GM11168 (cell line): ENCODE measurements at regions not wholly inside any gene's neighbourhood (a gene's known extent, or its start where the extent isn't known, plus 50 kb on each side); places are given as distances from the start of the nearest gene placed in this dataset.

ENCODE experiments used
- in situ Hi-C: fragments of 300-500 bp; cut with MboI; formaldehyde crosslinking; loops from one replicate; pipeline ENCODE4 v1.12.0; 2022; ENCODE audit warnings: low sequenced_read_pairs; ENCODE audit not compliant: unreplicated experiment

DNA sequence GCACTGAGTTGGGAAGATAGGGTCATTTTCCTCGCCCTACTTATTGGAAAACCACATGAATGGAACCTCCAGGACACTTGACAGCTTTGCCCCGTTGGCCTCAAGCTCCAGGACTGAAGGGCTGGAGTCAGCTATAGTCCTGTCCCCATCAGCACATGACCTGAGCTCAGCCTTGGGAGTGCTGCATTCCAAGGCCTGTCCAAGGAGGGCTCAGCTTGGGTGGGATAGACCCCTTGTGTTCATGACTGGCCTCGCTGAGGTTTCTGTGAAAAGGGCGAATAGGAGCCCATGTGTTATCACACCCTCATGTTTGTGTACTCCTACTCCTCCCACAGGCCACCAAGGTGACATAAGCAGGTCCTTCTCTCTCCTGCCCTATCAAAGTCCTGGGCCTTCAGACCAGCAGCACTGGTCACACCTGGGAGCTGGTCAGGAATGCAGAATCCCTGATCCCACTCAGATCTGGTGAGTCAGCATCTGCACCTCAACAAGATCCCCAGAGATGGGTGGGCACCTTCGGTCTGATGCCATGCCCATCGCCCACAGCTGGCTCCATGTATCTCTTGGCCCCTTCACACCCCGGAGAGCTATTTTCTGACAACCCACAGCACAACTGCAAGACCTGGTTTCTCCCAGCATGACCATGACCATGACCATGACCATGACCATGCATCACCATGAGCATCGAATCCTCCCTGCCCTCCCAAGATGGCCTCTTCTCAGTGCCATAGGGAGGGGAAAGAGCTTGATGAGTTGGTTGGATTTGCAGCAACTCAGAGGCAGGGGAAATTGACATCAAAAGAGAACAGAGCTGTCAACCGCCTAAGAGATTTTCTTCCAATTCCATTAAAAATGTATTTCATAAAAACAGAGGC lies 83.0 kb upstream of the RAB6C start:
- in situ Hi-C loops, result no loop called here

DNA sequence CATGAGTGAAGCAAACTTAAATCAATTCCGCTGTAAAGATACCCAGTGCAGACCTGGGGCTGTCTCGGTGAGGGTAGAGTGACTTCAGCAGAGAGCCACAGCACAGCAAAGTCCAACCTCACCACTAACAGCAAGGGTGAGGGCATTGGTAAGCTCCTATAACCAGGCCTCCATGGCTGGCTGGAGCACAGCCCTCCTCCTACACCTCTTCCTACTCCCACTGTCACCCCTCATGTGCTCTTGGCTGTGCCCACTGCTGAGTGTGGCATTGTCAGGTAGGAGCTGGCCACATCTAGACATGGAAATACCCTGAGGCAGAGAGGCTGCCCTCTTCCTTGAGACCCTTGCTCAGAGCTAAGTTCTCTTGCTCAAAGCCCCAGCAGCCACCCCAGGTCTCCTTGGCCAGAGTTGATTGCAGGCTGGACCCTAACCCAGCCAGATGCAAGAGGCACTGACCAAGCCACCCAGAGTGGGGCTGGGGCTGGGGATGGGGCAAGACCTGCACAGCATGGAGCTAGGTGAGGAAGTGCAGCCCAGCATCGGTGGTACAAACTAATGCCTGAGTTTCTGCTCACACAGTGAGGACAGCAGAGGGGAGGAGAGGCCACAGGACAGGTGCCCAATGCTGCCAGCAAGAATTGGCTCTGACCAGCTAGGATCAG lies 77.6 kb upstream of the RAB6C start:
- in situ Hi-C loops, result no loop called here

DNA sequence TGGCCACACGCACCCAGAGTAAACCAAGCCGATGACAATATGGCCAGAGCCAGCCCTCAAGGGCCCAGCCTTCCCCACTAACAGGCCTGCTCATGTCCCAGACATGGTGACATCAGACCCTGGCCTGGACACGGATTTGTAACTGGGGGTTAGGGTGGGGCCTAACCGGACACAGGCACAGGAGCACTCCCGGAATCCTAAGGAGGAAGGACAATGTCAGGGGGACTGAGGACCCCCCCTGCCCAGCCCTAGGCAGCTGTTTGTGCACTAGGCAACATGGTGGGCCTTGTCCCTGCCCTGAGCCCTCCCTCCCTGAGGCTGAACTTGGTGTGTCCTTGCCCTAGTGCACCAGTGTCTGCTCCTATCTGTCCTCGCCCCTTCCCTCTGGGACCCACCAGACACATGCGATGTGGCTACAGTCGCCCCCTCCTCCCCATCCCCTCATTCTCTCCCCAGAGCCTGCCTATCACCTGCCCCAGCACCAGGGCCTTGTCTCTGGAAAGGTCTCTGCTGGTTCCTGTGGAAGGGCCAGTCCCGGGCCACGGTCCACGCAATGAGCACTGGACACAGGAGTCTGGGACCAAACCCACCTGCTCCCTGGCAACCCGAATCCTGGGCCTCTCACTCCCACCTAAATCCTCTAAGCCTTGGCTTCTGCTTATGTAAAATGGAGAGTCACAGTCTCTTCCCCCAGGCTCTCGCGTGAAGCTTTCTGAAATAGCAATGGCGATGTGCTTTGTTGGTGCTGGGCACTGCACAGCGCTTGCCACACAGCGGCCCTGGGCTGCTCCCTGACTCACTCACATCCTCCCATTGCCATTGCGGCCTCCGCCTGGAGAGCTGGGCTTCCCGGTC lies 76.5 kb upstream of the RAB6C start:
- in situ Hi-C loops, result no loop called here

DNA sequence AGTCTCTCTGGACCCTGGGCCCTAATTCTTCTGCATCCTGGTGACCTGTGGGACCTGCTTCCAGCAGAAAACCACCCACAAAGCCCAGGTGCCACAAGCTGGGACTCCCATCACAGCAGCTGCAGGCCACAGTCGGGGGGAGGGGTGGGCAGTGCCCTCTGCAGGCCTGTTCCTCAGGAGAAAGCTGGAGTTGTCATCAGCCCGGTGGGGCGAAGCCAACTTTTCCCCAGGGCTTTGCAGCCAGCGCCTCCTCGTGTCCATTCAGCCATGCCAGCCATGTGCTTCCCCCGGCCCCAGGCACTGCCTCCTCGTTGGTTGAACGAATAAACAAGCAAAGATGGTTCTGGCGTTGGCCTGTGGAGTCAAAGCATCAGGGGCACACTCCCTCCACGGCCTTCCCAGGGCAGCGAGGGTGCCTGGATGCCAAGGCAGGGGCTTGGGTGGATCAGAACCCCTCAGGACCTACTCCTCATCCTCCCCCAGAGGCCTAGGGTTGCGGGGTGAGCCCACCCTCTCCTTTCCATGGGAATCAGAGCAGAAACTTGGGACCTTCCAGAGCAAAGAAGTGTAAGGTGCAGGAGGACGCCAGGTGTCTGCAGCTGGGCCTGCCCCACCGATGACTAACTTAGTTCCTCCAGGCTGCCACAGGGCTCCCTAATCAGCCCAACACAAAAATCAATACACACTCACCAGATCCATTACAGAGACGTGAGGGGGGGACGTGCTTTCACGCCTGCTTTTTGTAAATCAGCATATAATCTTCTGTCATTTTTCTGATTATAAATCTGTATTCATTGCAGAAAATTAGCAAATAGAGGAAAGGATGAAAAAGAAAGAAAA lies 75.7 kb upstream of the RAB6C start:
- in situ Hi-C loops, result no loop called here

DNA sequence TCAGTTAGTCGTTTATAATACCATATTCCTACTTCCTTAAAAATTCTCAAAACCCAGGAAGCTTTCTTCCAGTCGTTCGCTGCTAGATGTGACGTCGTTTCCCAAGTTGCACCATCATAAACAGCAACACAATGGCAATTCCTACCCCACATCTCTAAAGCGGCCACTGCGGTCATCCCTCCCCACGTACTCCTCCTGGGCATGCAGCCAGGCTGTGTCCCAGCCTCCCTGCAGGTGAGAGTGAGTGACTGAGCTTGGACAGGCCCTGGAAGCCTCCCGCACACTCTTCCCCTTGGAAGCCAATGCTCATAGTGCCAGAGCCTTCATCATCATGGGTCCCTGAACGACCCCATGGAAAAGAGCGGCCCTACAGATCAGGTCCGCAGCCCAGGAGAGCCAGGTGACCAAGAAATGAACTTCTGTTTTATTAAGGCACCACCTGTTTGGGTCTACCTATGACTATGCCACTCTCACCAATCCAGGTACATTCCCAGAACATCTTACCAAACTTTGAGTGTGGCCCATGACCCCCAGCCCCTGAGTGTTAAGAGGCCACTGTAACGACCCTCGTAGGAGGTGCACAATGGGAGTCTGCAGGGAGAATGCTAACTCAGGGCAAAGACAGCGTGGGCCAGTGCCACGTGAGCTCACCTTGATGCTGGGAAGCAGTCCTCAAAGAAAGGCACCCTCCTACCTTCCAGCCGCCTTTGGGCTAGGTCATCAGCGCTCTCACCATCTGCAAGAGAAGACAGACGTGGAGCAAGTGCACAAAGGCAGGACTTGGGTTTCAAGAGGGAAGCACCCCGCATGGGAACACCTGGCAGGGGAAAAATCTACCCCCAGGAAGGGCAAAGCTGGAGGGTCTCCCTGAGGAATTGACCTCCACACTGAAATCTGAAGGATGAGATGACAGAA lies 74.7 kb upstream of the RAB6C start:
- in situ Hi-C loops, result no loop called here

DNA sequence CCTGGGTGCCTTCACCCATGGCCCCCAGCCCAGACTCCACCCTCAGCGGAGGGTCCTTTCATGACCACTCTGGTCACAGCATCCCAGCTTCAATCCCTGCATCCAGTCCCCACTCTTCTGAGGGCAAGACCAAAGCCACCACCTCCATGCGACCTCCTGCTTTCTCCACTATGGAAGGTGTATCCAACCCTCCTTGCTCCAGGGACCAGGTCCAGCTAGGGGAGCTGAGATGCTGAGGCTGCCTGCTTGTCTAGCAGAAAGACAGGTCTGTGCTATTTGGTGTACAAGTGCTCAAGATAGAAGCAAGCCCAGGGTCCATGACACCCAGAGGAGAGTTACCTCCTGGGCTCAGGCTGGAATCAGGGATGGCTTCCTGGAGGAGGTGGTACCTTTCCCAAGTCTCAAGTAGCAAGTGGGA lies 73.8 kb upstream of the RAB6C start:
- in situ Hi-C loops, result no loop called here

DNA sequence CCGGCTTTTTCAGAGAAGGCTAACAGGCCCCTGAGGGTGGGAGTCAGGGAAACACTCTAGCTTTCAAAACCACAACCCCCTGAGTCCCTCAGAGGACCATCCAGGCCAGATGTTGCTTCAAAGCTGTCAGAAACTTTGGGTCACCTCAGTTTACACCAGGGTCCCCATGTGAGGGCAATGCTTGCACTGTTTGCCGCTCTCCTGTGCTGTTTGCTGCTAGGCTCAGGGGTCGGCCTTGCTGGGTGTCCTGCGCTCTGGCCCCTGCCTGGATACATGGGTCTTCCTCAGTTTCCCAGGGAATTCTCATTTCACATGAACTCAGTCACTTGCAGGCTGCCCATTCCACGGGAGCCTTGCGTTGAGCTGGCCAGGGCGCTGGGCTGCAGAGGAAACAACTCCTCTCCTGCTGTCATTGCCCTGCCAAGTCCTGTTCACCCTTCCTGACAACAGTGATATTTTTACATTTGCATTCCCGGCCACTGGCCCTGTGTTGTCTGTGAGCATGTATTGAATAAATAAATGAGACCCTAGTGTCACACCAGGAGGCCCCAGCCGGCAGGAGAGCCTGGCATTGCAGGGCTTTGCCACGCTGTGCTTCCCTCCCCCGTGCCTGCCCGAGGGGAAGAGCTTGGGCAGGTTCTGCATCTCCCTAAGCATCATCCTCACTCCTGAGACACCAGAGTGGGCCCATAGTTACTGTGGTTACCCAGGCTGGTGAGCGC lies 73.2 kb upstream of the RAB6C start:
- in situ Hi-C loops, result no loop called here

DNA sequence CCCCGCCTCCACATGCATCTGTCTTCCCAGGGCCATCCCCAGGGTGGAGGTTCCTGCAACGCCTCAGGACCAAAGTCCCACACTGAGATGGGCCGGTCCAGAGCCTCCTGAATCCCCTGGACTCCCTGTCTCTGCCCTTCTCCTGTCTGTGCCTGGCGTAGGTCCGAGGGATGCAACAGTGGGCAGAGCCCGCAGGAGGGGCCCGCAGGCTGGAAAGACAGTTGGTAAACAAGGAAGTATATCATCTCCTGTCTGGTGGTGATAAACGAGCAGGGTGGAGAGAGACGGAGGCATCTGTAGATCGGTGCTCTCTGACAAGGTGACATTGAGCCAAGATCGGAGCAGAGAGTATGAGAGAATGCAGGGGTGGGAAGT lies 72.6 kb upstream of the RAB6C start:
- in situ Hi-C loops, result no loop called here

DNA sequence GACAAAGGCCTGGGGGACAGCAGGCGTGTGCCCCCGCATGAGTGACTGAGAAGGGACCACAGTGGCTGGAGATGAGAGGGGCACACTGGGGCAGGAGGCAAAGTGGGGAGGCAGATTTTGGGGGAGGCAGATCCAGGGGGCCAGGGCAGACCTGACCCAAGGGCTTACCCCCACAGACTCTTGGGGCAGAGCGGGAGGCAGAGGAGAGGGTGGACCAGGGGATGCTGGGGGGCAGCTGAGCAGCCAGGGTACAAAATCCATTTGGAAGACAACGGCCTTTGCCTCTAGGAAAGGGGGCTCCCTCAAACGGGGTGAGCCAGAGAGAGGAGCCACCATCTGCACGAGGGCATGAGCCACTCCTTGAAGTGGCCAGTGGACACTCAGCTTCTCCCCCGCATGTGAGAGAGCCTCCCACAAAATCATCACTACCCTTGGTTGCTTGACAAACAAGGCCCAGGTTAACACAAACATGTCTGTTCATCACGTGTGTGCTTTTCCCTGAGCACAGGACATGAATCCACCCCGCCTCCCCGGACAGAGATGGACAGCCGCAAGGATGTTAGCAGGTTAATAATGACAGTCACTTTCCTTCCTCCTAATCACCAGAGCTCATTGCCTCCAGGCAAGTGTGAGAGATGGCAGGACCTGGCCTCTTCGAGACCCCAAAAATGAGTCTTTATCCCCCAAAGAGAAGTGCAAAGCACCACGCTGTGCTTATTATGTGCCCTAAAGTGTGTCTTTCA lies 72.0 kb upstream of the RAB6C start:
- in situ Hi-C loops, result no loop called here

DNA sequence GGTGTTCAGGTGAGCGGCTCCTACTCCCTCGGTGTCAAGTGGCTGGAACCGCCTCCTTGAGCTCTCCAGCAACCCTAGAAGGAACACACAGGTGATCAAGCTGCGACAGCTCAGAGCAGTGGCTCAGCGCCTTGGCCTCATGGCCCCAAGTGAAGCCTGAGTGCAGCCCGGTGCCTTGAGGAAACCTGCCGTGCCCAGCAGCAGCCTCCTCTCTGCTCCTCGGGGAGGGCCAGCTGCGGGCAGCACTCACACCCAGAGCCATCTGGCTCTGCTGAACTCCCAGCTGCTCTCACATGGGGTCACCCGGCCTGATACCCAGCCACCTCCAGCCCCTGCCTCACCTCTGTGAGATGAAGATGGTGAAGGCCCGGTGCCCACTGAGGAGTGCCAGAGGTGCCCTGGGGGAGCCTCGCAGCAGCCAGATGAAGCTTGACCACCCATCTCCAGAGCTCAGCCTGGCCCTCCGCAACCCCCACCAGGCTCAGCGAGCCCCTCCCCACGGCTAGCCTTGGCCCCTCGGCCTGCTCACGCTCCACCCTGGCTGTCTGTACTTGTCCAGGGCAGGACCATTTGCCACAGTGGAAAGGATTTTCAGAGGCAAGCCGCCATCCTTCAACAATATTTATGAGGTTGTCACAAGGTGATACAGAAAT lies 70.6 kb upstream of the RAB6C start:
- in situ Hi-C loops, result no loop called here

DNA sequence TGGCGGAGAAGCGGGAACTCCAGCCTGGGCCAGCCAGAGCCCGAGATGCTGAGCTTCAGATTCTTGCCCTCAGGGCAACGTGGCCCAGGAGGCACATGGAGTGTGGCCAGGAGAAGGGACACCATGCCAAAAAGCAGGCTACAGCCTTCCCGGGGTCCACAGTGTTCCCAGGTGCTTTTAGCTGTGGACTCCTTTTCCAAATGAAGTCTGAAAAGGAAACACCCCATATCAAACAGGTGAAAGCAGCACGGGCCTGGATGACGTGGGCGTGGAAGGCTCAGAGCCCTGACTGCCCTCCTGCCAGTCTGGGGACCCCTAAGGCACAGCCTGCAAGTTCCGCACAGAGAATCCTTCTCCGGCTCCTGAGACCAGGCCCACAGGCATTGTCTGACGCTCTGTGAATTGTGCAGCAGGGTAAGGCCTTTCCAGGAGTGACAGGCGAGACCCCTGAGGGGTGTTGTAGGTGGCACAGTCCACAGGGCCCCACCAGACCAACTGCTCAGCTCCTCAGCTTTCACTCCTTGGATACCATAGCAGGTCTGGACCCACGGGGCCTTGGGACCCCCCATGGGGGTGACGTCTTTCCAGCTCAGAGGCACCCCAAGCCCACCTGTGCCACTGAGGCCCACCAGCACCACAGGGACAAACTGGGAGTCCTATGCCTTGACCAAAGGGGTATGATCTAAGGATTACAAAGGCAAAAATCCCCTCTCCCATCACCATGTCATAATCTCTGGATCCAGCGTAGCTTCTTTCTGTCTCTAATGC lies 69.6 kb upstream of the RAB6C start:
- in situ Hi-C loops, result no loop called here

DNA sequence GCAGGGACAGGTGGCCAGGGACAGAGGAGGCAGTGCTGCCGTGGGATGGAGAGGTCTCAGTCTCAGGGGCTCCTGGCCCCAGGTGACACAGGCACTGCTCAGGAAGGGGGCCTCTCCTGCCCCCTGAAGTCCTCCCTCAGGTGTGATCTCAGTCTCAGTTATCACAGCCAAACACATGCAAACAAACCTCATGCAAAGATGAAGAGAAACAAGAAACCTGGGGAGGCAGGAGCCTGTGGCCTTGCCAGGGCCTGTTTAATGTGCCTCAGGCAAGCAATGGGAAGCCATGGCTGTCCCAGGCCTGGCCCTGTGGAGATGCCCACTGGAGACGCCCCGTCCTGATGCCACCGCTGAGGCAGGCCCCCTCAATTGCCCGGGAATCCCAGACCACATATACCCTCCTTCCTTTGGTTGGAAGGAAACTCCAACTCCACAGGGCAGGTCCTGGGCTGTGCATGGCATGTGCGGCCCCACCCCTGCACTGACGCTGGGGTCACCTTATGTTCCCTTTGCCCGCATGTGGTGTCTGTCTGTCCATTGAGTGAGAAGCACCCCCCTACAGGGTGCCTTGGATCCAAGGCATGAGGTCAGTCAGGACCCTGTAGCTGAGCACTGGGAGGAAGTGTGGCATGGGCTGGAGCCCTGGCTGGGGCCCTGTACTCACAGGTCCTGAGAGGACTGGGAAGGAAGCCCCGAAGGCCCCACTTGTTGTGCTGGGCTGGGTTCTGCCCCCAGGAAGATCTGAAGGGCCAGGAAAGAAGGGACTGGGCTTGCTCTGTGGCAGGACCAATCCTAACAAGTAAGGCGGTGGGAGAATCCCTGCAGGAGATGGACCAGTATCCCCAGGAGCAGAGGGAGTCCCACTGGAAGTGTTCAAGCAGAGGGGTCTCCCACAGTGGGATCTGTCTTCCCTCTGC lies 68.8 kb upstream of the RAB6C start:
- in situ Hi-C loops, result no loop called here

DNA sequence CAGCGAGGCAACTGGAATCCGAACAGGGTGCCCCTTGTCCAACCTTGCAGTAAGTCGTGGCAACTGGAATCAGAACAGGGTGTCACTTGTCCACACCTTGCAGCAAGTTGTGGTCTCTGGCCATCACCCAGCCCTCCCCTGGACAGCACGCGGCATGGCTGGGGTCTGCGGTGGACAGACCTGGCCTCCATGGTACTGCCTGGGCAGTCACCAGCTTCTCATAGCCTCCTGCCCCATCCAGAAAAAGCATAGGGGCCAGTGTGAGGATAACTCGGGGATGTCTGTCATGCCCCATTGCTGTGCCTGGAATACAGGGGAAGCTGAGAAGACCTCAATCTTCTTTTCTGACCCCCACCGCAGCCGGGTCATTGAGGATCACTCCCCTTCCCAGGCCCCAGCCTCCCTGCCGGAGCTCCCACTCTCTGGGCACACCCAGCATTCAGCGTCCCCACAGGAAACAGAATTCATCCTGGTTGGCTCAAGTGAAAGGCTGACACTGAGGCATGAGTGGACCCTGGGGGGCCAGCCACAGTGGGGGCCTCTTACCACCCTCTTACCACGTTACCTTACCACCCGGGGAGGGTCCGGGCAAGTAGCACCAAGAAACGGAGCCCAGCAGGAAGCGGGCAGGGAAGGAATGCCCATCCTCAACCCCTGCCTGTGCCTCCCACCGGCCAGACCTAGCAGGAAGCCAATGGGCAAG lies 68.0 kb upstream of the RAB6C start:
- in situ Hi-C loops, result no loop called here

DNA sequence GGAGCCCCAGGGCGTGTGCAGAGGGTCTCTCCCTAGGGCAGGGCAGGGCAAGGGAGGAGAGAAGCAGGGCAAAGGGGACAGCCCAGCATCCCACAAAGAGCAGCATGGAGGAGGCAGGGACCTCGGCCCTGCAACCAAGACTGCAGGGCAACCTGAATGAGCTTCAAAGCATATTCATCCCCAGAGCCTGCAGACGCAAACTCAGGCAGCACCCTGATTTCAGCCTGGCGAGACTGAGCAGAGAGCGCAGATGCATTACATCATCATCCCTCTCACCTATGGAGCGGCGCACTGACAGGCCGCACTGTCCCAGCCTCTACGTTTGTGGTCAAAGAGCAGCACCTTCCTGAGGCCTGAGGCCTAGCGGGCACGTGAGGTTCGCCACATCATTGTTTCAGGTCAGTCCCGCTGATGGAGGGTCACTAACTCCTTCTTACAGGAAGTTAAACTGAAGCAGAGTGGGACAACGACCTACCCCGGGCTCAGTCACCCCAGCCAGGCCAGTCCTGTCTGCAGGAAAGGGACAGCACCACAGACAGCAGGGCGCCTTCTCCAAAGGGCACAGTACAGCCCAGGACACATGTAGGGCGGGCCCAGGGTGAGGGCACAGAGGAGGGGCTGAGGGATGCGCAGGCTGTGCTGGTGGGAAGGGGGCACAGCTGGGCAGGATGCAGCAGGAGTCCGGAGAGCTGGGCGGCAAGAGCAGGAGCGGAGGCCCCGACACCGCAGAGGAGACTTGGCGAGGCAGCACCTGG lies 67.2 kb upstream of the RAB6C start:
- in situ Hi-C loops, result no loop called here
